HG03139 (cell line): ENCODE measurements at regions not wholly inside any gene's neighbourhood (a gene's known extent, or its start where the extent isn't known, plus 50 kb on each side); places are given as distances from the start of the nearest gene placed in this dataset.
A peak's percentile ranks its signal among the peaks of the same experiment; 100 is the strongest.
"Not testable (repeated sequence)": the region's sequence is repeated elsewhere in the genome, so short reads cannot be mapped to it uniquely, and the experiment has no call there.

ENCODE experiments used
- ATAC-seq: cut with Tn5 transposase; IDR thresholded peaks from one replicate; pipeline ENCODE4 v1.9.1; 2021; ENCODE audit not compliant: unreplicated experiment

DNA sequence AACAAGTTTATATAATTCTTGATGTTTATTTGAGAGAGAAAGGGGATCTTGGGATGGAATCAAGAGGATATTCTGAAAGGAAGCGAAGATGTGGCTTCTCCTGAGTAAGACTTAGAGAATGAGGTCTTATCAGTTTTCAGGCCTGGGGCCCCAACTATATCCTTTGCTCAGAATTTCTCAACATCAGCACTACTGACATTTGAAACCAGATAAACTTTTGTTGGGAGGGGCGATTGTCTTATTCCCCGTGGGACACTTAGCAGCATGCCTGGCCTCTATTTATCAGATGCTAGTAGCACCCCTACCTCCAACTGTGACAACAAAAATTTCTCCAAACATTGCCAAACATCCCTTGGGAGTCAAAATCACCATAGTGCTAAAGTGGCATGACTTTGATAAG lies 567.7 kb downstream of the MAT2B start:
- no peak for ATAC-seq

DNA sequence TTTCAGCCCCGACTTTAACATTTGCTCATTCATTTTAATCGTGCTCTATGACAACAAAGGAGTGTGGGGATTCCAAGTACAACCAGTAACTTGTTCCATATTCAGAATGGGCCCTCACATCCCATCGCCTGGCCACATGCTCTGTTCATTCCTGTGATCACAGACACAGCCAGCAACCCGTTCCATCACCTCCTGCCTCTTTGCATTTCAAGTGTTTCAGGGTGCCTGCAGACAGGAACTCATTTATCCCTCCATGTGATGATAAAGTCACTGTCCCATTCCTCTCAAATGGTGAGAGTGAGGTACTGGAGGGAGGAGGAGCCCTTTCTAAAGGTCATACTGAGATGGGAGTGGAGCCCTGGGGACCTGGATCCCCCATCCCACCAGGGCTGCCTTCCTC lies 571.1 kb downstream of the MAT2B start:
- no peak for ATAC-seq

DNA sequence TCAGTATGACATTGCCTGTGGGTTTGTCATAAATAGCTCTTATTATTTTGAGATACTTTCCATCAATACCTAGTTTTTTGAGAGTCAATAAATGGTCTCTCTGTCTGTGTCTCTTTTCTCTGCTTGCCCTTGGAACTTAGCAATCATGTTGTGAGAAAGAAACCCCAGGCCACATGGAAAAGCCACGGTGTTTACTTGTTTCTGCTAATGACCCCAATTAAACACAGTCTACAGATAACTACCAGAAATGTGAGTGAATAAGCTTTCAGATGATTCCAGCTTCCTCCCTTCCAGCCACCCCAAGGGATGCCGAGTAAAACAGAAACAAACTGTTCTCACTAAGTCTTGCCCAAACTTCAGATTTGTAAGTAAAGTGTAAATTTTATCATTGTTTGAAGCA lies 584.9 kb downstream of the MAT2B start:
- ATAC-seq = no peak

- ATAC-seq = no peak
These were observed 586.4 kb downstream of the MAT2B start for GRCh38 chr5:164091836-164092235.

- no peak for ATAC-seq
These were observed 588.9 kb downstream of the MAT2B start for GRCh38 chr5:164094291-164094690.

DNA sequence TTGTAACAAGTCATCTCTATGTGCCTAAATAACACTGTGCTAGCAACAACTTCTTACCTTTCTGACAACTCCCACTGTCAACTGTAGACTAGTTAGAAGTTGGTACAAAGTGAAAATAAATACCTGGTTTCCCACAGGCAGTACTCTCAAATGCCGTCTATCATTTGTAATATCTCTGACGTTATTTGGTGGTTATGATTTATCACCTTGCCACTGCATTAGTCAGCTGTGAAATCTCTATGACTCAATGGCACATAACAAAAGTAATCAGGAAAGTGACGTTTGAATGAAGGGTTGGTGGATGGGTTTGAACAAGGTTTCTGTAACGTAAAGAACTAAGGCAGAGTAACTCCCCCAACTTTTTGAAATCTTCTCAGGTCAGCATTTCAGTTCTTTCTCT lies 592.3 kb downstream of the MAT2B start:
- ATAC-seq = no peak

GRCh38 chr5:164098531-164098930 lies 593.1 kb downstream of the MAT2B start:
- no peak for ATAC-seq

DNA sequence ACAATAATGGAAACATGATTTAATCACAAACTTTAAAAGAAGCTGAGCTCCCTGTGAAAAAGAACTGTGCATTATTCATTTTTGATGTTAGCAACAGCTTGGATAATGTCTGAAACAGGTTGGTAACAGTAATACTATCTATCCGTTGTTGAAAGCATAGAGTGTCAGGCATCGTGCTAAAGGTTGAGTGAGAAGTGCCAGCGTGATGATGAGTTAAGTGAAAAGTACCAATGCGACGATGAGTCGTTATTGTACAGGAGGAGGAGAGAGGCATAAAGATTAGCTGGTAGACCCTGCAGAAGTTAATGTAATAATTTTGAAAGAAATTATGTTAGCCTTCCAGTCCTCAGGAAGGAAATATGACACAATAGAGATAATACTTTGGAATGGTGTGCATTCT lies 593.6 kb downstream of the MAT2B start:
- no peak for ATAC-seq

GRCh38 chr5:164115420-164115819 lies 610.0 kb downstream of the MAT2B start:
- no peak for ATAC-seq

GRCh38 chr5:164119806-164120447 lies 614.5 kb downstream of the MAT2B start:
- peak; percentile 58 for ATAC-seq

DNA sequence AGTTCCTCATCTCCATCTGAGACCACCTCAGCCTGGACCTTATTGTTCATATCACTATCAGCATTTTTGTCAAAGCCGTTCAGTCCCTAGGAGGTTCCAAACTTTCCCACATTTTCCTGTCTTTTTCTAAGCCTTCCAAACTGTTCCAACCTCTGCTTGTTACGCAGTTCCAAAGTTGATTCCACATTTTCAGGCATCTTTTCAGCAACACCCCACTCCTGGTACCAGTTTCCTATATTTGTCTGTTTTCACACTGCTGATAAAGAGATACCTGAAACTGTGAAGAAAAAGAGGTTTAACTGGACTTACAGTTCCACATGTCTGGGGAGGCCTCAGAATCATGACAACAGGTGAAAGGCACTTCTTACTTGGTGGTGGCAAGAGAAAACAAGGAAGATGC lies 622.1 kb downstream of the MAT2B start:
- no peak for ATAC-seq

GRCh38 chr5:164132358-164132757 lies 626.9 kb downstream of the MAT2B start:
- no peak for ATAC-seq

DNA sequence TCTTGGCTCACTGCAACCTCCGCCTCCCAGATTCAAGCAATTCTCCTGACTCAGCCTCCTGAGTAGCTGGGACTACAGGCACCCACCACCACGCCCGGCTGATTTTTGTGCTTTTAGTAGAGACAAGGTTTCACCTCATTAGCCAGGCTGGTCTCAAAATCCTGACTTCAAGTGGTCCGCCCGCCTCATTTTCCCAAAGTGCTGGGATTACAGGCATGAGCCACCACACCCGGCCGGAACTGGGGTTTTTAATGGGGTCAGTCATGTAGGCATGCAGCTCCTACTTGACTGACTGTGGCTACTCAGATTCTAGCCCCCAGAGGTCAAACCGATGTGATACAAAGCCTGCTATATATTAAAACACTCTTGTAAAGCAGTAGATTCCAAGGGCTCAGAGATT lies 631.7 kb downstream of the MAT2B start:
- ATAC-seq = no peak

DNA sequence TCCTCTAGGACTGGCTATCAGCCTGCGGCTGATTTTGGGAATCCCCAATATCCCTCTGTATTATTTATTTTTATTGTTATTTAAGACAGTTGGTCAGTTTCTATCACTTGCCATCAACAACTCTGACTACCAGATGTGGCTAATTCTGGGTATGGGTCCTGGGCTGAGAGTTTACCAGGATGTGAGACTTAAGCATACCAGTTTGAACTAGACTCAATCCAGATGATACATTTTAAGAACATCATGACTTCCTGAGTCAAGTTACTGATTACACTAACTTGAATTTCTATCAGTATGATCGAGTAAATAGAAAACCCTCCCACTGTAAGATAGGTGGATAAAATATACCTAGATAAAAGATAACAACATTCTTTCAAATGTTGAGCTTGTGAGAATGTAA lies 634.0 kb downstream of the MAT2B start:
- peak; percentile 49 for ATAC-seq

- ATAC-seq = no peak
These were observed 640.0 kb downstream of the MAT2B start for GRCh38 chr5:164145458-164145857.

DNA sequence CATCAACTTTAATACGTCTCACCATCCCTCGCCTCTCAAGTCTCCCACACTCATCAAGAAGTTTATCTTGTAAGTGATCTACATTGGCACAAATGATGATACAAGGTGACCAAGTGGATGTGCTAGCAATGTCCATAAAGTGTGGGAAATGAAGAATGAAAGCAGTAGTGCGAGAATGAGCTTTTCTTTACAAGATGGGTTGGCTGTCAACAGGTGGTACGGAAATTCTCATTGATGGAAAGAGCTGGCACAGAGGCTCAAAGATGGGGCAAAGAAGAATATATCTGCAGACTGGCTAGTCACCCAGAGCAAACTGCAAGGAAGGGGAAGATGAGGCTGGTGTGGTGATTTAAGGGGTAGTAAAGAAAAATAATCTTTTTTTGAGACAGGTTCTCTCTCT lies 640.8 kb downstream of the MAT2B start:
- no peak for ATAC-seq

- no peak for ATAC-seq
These were observed 642.9 kb downstream of the MAT2B start for GRCh38 chr5:164148292-164148691.

- not testable (repeated sequence) for ATAC-seq
These were observed 647.1 kb downstream of the MAT2B start for GRCh38 chr5:164152539-164152938.

DNA sequence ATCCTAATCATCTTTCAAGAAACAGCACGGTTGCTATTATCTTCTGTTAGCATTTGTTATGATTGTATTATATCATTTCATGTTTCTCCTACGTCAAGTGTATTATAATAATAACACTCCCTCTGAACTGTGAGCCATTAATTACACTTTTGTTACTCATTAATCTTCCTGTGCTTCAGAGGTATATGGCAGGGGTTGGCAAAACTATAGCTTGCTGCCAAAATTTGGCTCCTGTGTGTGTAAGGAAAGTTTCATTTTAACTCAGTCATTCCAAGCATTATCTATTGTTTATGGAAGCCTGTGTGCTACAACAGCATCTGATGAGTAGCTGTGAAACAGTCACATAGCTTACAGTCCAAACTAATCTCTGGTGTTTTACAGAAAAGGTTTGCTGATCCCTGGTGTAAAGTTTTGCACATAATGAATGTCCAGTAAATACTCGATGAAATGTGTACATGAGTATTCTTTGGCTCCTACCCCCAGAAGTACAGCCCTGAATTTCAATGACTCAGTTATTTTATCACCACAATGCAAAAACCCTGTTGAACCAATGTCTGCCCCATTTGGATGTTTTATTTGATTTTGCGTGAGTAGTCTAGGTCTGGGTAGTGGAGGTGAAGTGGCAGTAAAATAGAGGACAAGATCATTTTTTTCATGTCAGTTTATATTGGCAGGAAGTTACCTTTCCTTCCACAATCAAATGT lies 648.2 kb downstream of the MAT2B start:
- no peak for ATAC-seq

DNA sequence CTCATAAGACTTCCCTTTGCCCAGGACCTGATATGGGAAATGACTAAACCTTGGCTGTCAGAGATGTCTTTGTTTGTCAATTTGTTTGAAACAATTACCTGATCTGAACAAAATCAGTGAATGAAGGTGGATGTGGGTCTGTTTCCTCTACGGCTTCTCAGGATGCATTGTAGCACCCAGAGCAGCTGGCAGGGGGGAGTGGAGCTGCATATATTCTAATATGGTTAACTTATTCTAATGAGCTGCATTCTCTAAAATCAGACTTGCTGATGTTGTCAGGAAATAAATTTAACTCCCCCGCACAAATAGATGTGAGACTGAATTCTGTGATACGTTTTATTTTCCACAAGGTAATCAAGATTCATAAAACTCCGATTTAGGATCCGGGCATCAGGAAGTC lies 665.4 kb downstream of the MAT2B start:
- no peak for ATAC-seq

DNA sequence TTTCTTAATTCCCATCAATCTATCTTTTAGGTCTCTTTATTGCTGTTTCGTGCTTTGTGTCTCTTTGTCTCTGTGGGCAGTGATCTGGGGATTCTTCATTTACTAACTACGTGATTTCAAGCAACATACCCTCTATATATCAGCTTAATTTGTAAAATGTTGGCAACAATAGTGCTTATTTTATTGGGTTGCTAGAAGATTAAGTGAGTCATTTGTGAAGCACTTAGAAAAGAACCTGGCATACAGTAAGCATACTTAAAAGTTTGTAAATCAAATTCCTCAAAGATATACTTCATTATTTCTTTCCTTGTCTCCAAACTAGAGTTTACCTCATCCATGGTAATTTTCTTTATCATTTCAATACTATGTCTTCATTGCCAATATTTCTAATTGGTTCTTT lies 669.7 kb downstream of the MAT2B start:
- no peak for ATAC-seq

- no peak for ATAC-seq
These were observed 674.0 kb downstream of the MAT2B start for GRCh38 chr5:164179406-164179805.

DNA sequence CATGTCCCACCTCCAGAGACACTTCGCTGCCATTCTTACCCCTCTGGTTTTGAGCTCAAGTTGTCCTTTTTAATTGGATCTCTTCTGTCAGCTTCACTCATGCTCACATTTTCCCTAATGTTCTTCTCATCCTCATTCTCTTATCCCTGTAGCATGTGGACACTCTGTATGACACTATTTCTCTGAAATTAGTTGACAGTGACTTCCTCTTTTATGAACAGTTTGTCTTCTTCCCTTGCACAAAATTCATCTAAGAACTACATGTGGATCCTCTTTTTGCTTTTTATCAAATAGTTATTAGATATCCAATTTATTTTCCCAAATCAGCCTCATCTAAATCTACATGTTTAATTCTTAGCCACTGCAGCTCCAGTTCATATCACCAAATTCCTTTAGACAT lies 676.2 kb downstream of the MAT2B start:
- no peak for ATAC-seq
